GM12875 (cell line): ENCODE measurements at regions not wholly inside any gene's neighbourhood (a gene's known extent, or its start where the extent isn't known, plus 50 kb on each side); places are given as distances from the start of the nearest gene placed in this dataset.

ENCODE experiments used
- H3K4me3 ChIP-seq: one replicate; pipeline ENCODE4 v1.5.1; 2011; ENCODE audit warnings: low read depth, low read length, control low read depth
- TF ChIP-seq, protein P1 (sequence below): IDR thresholded peaks from 2 replicates; pipeline ENCODE4 v1.5.1; 2011; ENCODE audit warnings: low read depth, mild to moderate bottlenecking, control low read depth, inconsistent platforms, low read length, moderate library complexity, borderline replicate concordance; ENCODE audit not compliant: insufficient read depth

DNA sequence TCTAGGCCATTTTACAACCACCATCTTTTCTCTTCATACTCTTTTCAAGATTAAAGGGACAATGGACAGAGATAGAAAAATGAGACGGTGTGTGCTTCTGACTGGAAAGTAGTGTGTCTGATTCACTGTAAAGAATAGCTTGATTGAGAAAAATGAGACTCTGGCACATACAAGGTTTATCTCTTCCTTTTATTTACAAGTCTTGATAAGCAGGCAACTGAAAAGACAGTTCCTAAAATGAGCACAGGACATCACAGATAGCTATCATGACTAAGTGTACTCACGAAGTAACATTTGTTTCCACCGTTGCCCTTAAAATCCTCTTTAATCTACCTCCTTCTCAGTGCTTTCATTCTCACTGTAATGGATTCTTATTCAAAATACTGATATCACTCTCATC lies 383.0 kb downstream of the TBC1D32 start:
- TF ChIP-seq, protein P1, sequence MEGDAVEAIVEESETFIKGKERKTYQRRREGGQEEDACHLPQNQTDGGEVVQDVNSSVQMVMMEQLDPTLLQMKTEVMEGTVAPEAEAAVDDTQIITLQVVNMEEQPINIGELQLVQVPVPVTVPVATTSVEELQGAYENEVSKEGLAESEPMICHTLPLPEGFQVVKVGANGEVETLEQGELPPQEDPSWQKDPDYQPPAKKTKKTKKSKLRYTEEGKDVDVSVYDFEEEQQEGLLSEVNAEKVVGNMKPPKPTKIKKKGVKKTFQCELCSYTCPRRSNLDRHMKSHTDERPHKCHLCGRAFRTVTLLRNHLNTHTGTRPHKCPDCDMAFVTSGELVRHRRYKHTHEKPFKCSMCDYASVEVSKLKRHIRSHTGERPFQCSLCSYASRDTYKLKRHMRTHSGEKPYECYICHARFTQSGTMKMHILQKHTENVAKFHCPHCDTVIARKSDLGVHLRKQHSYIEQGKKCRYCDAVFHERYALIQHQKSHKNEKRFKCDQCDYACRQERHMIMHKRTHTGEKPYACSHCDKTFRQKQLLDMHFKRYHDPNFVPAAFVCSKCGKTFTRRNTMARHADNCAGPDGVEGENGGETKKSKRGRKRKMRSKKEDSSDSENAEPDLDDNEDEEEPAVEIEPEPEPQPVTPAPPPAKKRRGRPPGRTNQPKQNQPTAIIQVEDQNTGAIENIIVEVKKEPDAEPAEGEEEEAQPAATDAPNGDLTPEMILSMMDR, result no peak
- no peak overlapping the region for H3K4me3 ChIP-seq

DNA sequence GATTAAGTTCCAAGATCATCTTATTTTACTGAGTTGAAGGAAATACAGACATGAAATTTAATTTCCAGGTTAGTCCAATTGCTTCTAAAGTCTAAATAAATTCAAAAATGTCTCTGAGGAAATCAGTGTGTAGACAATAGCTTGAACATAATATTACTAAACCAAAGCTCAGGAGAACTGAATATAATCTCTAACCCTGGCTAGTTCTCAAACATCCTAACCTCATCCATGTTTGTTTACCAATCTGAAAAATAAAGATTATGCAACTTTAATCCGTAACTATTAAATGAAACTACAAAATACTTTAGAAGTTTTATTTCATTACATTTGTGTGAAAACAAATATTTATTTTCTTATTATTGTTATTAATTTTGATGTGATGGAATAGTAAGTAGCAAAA lies 387.2 kb downstream of the TBC1D32 start:
- H3K4me3 ChIP-seq, result no peak overlapping the region
- TF ChIP-seq, protein P1, result no peak

GRCh38 chr6:120945905-120946594 lies 388.2 kb downstream of the TBC1D32 start:
- no peak overlapping the region for H3K4me3 ChIP-seq
- TF ChIP-seq, protein P1, result no peak

DNA sequence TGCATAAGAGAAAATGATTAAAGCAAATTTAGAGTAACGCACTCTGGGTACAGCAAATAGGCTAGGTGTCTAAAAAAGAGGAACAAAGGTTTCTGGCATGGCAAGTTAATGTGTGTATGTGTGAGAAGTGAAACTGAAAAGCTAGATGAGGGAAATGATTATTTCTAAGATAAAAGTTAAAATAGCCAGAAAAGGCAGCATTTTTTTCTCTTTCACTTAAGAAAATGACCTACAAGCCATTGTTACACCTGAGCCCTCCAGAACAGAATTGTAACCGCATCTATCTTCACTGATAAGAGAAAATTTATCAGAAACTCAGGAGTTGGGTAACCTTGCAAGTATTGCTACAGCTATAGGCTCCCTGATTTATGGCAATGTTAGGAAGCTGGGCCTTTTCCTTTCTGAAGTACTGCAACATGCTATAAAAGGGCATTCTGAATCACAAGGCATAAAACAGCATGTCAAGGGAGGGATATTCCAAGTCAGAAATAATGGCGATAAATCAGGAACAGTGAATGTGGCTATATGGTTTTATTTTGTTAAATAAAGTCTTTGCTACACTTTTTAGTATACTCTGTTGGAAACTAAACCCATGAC lies 395.3 kb downstream of the TBC1D32 start:
- TF ChIP-seq, protein P1, result no peak
- no peak overlapping the region for H3K4me3 ChIP-seq

GRCh38 chr6:120938164-120938875 lies 396.0 kb downstream of the TBC1D32 start:
- no peak overlapping the region for H3K4me3 ChIP-seq

GRCh38 chr6:120935908-120936307 lies 398.4 kb downstream of the TBC1D32 start:
- TF ChIP-seq, protein P1, result no peak
- H3K4me3 ChIP-seq, result no peak overlapping the region

More at GRCh38 chr6:120938164-120938875, 396.0 kb downstream of the TBC1D32 start:
- TF ChIP-seq, protein P1, result no peak
